ENCODE measurements at regions not wholly inside any gene's neighbourhood (a gene's known extent, or its start where the extent isn't known, plus 50 kb on each side); places are given as distances from the start of the nearest gene placed in this dataset.

DNA sequence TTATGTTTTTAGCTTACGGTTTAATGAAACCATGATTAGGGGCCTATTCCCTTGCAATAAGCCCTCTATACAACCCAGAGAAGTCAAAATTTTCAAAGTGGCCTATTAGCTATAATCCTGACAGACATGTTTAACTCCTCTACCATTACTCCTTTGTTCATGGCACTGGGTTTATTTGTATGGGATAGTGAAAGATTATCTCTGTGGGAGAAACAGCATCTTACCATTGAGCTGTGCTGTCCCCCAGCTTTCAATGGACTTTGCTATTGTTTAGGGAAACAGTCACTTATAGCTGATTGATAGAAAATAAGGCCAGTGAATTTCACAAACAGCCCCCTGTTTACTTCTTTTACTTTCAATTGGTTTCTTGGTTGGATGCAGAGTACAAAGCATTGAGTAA lies 675.2 kb upstream of the GCFC2 start:
- H3K27ac ChIP-seq = no peak overlapping the region
- no peak for TF ChIP-seq POLR2A (IDR thresholded peaks at IDR 0.05)
- no peak for TF ChIP-seq POLR2AphosphoS5 (IDR thresholded peaks at IDR 0.05)
- TF ChIP-seq CTCF (IDR thresholded peaks at IDR 0.05) = no peak
- WGBS = 91% methylated on average over 1 of the region's 1 CpG
- no peaks in the 10 kb centered on the region for H3K27me3 ChIP-seq (replicated peaks; ENCODE audit: insufficient read depth)
- no peak for DNase-seq (ENCODE audit: low spot score)
- no peaks in the 10 kb centered on the region for H3K36me3 ChIP-seq
- intact Hi-C loops (cut with DNase I) = no loop called here
- H3K9me3 ChIP-seq = no peaks in the 10 kb centered on the region
- no peak overlapping the region for H3K4me3 ChIP-seq
- H3K4me1 ChIP-seq (replicated peaks) = no peaks in the 10 kb centered on the region

- Histone ChIP-seq H3K4me3 (no peak overlapping the region), H3K36me3 (no peaks in the 10 kb centered on the region), H3K27ac (no peak overlapping the region), H3K27me3 (replicated peaks; ENCODE audit: insufficient read depth) (no peaks in the 10 kb centered on the region), H3K9me3 (no peaks in the 10 kb centered on the region), H3K4me1 (replicated peaks) (no peaks in the 10 kb centered on the region)
- no peak for DNase-seq (ENCODE audit: low spot score)
- no peak for TF ChIP-seq POLR2A (IDR thresholded peaks at IDR 0.05)
- no peak for TF ChIP-seq POLR2AphosphoS5 (IDR thresholded peaks at IDR 0.05)
- TF ChIP-seq CTCF (IDR thresholded peaks at IDR 0.05) = no peak
- intact Hi-C loops (cut with DNase I) = no loop called here
Observed at GRCh38 chr2:76381624-76382023, 670.9 kb upstream of the GCFC2 start.

DNA sequence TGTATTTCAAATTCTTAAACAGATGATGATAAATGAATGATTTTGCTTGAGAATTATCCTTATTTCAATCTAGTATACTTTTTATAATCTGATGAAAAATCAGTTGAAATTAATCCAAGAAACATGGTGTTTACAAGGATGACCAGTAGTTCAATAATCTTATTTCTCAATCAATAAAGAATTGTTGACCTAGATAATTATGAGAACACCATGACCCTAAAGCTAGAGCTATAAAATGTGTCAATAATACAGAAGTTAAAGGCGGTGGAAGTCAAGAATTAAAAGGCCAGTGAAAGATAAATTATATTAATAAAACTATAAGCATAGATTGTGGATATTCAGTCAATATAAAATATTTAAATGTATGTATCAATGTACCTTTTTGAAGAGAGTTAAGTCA lies 667.4 kb upstream of the GCFC2 start:
- H3K27ac ChIP-seq = no peak overlapping the region
- H3K27me3 ChIP-seq (replicated peaks; ENCODE audit: insufficient read depth) = no peaks in the 10 kb centered on the region
- H3K9me3 ChIP-seq = no peaks in the 10 kb centered on the region
- DNase-seq (ENCODE audit: low spot score) = no peak
- H3K36me3 ChIP-seq = no peaks in the 10 kb centered on the region
- no peak overlapping the region for H3K4me3 ChIP-seq
- no peak for TF ChIP-seq POLR2AphosphoS5 (IDR thresholded peaks at IDR 0.05)
- TF ChIP-seq POLR2A (IDR thresholded peaks at IDR 0.05) = no peak
- TF ChIP-seq CTCF (IDR thresholded peaks at IDR 0.05) = no peak
- no peaks in the 10 kb centered on the region for H3K4me1 ChIP-seq (replicated peaks)
- WGBS = 49% methylated on average over 1 of the region's 1 CpG
- intact Hi-C loops (cut with DNase I) = no loop called here

- no peak overlapping the region for H3K4me3 ChIP-seq
- H3K36me3 ChIP-seq = no peaks in the 10 kb centered on the region
- no peaks in the 10 kb centered on the region for H3K4me1 ChIP-seq (replicated peaks)
- H3K27me3 ChIP-seq (replicated peaks; ENCODE audit: insufficient read depth) = no peaks in the 10 kb centered on the region
- H3K27ac ChIP-seq = no peak overlapping the region
- WGBS = 94% methylated on average over 2 of the region's 2 CpGs
- intact Hi-C loops (cut with DNase I) = no loop called here
- TF ChIP-seq POLR2AphosphoS5 (IDR thresholded peaks at IDR 0.05) (no peak), POLR2A (IDR thresholded peaks at IDR 0.05) (no peak), CTCF (IDR thresholded peaks at IDR 0.05) (no peak)
- no peaks in the 10 kb centered on the region for H3K9me3 ChIP-seq
- DNase-seq (ENCODE audit: low spot score) = no peak
Observed at GRCh38 chr2:76341439-76341838, 630.7 kb upstream of the GCFC2 start.

DNA sequence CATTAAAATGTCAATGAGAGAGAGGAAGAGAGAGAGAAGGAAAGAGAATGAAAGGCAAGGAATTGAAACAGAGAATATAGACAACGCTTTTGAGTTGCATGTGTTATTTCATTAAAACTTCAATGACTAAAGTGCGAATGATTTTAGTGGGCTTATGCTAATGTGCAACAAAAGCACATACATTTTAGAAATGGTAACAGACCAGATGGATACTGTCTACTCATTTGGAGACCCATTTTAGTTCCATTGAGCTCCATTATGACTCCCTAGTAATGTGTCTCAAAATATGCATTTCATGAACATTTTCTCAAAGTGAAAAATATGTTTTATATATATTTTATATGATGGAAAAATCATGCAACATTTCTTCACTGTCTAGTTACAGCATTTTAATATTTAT lies 622.2 kb upstream of the GCFC2 start:
- no peaks in the 10 kb centered on the region for H3K9me3 ChIP-seq
- no peaks in the 10 kb centered on the region for H3K36me3 ChIP-seq
- intact Hi-C loops (cut with DNase I) = no loop called here
- no peaks in the 10 kb centered on the region for H3K4me1 ChIP-seq (replicated peaks)
- H3K27ac ChIP-seq = no peak overlapping the region
- H3K4me3 ChIP-seq = no peak overlapping the region
- H3K27me3 ChIP-seq (replicated peaks; ENCODE audit: insufficient read depth) = no peaks in the 10 kb centered on the region
- DNase-seq (ENCODE audit: low spot score) = no peak
- 87% methylated on average over 2 of the region's 2 CpGs for WGBS
- TF ChIP-seq CTCF (IDR thresholded peaks at IDR 0.05) = no peak
- no peak for TF ChIP-seq POLR2A (IDR thresholded peaks at IDR 0.05)
- TF ChIP-seq POLR2AphosphoS5 (IDR thresholded peaks at IDR 0.05) = no peak
